Sigmoid colon (tissue), 4 donors: ENCODE measurements at regions not wholly inside any gene's neighbourhood (a gene's known extent, or its start where the extent isn't known, plus 50 kb on each side); places are given as distances from the start of the nearest gene placed in this dataset.

Source experiments
- CTCF ChIP-seq, 4 experiments: fragments of 450-650 bp in 3 of 4; fragments of 200-600 bp in 1 of 4; IDR thresholded peaks; one replicate each; pipeline ENCODE4 v1.5.1; 2016 to 2019; ENCODE audit warnings: antibody characterized with exemption in 4 of 4, mild to moderate bottlenecking in 3 of 4, moderate library complexity in 2 of 4
- EP300 ChIP-seq, 4 donors: sonication (generic); formaldehyde crosslinking; IDR thresholded peaks; one replicate each; pipeline ENCODE4 v1.6.1; 2017; ENCODE audit warnings: antibody characterized with exemption in 4 of 4
- POLR2A ChIP-seq, 2 donors: fragments of 450-650 bp; IDR thresholded peaks; one replicate each; pipeline ENCODE4 v1.6.1; 2016; ENCODE audit warnings: antibody characterized with exemption in 2 of 2, mild to moderate bottlenecking in 2 of 2, moderate library complexity in 2 of 2

- TF ChIP-seq EP300 (IDR thresholded peaks at IDR 0.05) (no peak), CTCF (IDR thresholded peaks at IDR 0.05) (no peak), POLR2A (IDR thresholded peaks at IDR 0.05) (no peak)
These were observed 1135.8 kb downstream of the BCL11B start for GRCh38 chr14:98136012-98136789.
